GM23338 (cell line): ENCODE measurements at regions not wholly inside any gene's neighbourhood (a gene's known extent, or its start where the extent isn't known, plus 50 kb on each side); places are given as distances from the start of the nearest gene placed in this dataset.

Source experiments
- ATAC-seq: fragments of 200-7000 bp; cut with Tn5 transposase; 3 replicates; pipeline ENCODE4 v1.9.1; 2020
- DNase-seq: peaks from one replicate; pipeline ENCODE4 v3.0.0-alpha.2; 2015; ENCODE audit warnings: low spot score
- H2AFZ ChIP-seq: fragments of 200-600 bp; sonication (generic); 2 replicates; pipeline ENCODE4 v1.8.0; 2016; ENCODE audit warnings: antibody characterized with exemption, mild to moderate bottlenecking, moderate library complexity
- H3F3A ChIP-seq: fragments of 200-600 bp; sonication (generic); replicated peaks from 2 replicates; pipeline ENCODE4 v1.8.0; 2017; ENCODE audit warnings: antibody characterized with exemption, mixed run types, low read depth
- H3K27ac ChIP-seq: fragments of 200-600 bp; sonication (generic); 2 replicates; pipeline ENCODE4 v1.6.1; 2016; ENCODE audit warnings: low read depth
- H3K27me3 ChIP-seq: fragments of 200-600 bp; sonication (generic); 2 replicates; pipeline ENCODE4 v1.8.0; 2016; ENCODE audit warnings: mild to moderate bottlenecking, mixed run types, moderate library complexity; ENCODE audit not compliant: insufficient read depth
- H3K36me3 ChIP-seq: fragments of 200-600 bp; sonication (generic); 2 replicates; pipeline ENCODE4 v1.8.0; 2016; ENCODE audit warnings: mild to moderate bottlenecking; ENCODE audit not compliant: insufficient read depth
- H3K4me1 ChIP-seq: fragments of 200-600 bp; sonication (generic); 2 replicates; pipeline ENCODE4 v1.8.0; 2016; ENCODE audit warnings: mild to moderate bottlenecking, moderate library complexity; ENCODE audit not compliant: insufficient read depth
- H3K4me2 ChIP-seq: fragments of 200-600 bp; sonication (generic); 2 replicates; pipeline ENCODE4 v1.7.1; 2017; ENCODE audit warnings: mixed run types
- H3K4me3 ChIP-seq: fragments of 200-600 bp; sonication (generic); 2 replicates; pipeline ENCODE4 v1.6.1; 2016; ENCODE audit warnings: mixed run types
- H3K79me2 ChIP-seq: fragments of 200-600 bp; sonication (generic); replicated peaks from 2 replicates; pipeline ENCODE4 v1.8.0; 2017; ENCODE audit warnings: mild to moderate bottlenecking; ENCODE audit not compliant: insufficient read depth
- H3K9me2 ChIP-seq: fragments of 200-600 bp; sonication (generic); 2 replicates; pipeline ENCODE4 v1.8.0; 2017; ENCODE audit not compliant: insufficient read depth
- H4K20me1 ChIP-seq: fragments of 200-600 bp; sonication (generic); replicated peaks from 2 replicates; pipeline ENCODE4 v1.8.0; 2017; ENCODE audit warnings: mild to moderate bottlenecking; ENCODE audit not compliant: insufficient read depth
- H3K27ac Mint-ChIP-seq: 2 replicates; pipeline ENCODE4 v1.8.0; 2020; ENCODE audit warnings: inconsistent platforms, mild to moderate bottlenecking, moderate library complexity, mixed read lengths
- H3K27me3 Mint-ChIP-seq: 3 replicates; pipeline ENCODE4 v1.8.0; 2022; ENCODE audit warnings: low read depth, mild to moderate bottlenecking, moderate library complexity, mixed read lengths, inconsistent platforms; ENCODE audit not compliant: insufficient read depth, poor library complexity
- H3K36me3 Mint-ChIP-seq: 3 replicates; pipeline ENCODE4 v1.8.0; 2021; ENCODE audit warnings: low read depth, mild to moderate bottlenecking, inconsistent platforms, moderate library complexity, mixed read lengths
- H3K4me1 Mint-ChIP-seq: 3 replicates; pipeline ENCODE4 v1.8.0; 2020; ENCODE audit warnings: mild to moderate bottlenecking, inconsistent platforms, mixed read lengths
- H3K4me3 Mint-ChIP-seq: 3 replicates; pipeline ENCODE4 v1.8.0; 2021; ENCODE audit warnings: moderate library complexity, mild to moderate bottlenecking, inconsistent platforms, mixed read lengths
- H3K9me3 Mint-ChIP-seq: 3 replicates; pipeline ENCODE4 v1.8.0; 2020; ENCODE audit warnings: moderate library complexity, mild to moderate bottlenecking, inconsistent platforms, mixed read lengths
- CTCF ChIP-seq, 2 experiments: fragments of 200-600 bp in 1 of 2; sonication (generic) in 1 of 2; conservative IDR thresholded peaks; 2 replicates each; pipeline versions ENCODE4 v1.5.1 to v1.6.1; 2016 to 2017; ENCODE audit warnings: antibody characterized with exemption in 2 of 2, low read depth in 2 of 2, mild to moderate bottlenecking in 2 of 2, moderate library complexity in 1 of 2
- ETS1 ChIP-seq: IDR thresholded peaks from 2 replicates; pipeline ENCODE4 v1.6.1; 2016; ENCODE audit warnings: antibody characterized with exemption
- EZH2phosphoT487 ChIP-seq: fragments of 200-600 bp; sonication (generic); IDR thresholded peaks from one replicate; pipeline ENCODE4 v1.8.1; 2018; ENCODE audit warnings: antibody characterized with exemption; ENCODE audit not compliant: unreplicated experiment
- JUNB ChIP-seq: IDR thresholded peaks from one replicate; pipeline ENCODE4 v1.6.1; 2016; ENCODE audit warnings: antibody characterized with exemption; ENCODE audit not compliant: unreplicated experiment
- NANOG ChIP-seq: IDR thresholded peaks from 2 replicates; pipeline ENCODE4 v1.6.1; 2016; ENCODE audit warnings: antibody characterized with exemption, borderline replicate concordance
- POLR2AphosphoS5 ChIP-seq: IDR thresholded peaks from 2 replicates; pipeline ENCODE4 v1.6.1; 2016; ENCODE audit warnings: antibody characterized with exemption, low read depth
- REST ChIP-seq: IDR thresholded peaks from one replicate; pipeline ENCODE4 v1.6.1; 2018; ENCODE audit warnings: antibody characterized with exemption; ENCODE audit not compliant: unreplicated experiment
- ZNF331 ChIP-seq: fragments of 250-450 bp; sonication (Bioruptor Pico); IDR thresholded peaks from 2 replicates; pipeline ENCODE4 v1.5.0; 2020; ENCODE audit warnings: low read depth, mild to moderate bottlenecking, moderate library complexity
- ZNF462 ChIP-seq: fragments of 250-450 bp; sonication (Bioruptor Pico); IDR thresholded peaks from 2 replicates; pipeline ENCODE4 v1.5.0; 2020; ENCODE audit warnings: mild to moderate bottlenecking, moderate library complexity

GRCh38 chr1:232271991-232272589 is 357.8 kb downstream of the SIPA1L2 start:
- no peak overlapping the region for H3K27ac Mint-ChIP-seq
- H3K79me2 ChIP-seq, result no peaks in the 10 kb centered on the region
- no peaks in the 10 kb centered on the region for H3K36me3 ChIP-seq
- H3K4me1 ChIP-seq, result peaks cover 12% of the 10 kb centered on the region
- TF ChIP-seq ZNF331 (CRISPR knock-in tag), result no peak
- no peak for TF ChIP-seq JUNB
- TF ChIP-seq ZNF462 (CRISPR knock-in tag), result no peak
- no peak for TF ChIP-seq POLR2AphosphoS5
- TF ChIP-seq NANOG, result no peak
- no peak for TF ChIP-seq EZH2phosphoT487
- no peaks in the 10 kb centered on the region for H4K20me1 ChIP-seq
- H3K27me3 ChIP-seq, result no peaks in the 10 kb centered on the region
- H3K27ac ChIP-seq, result no peak overlapping the region
- peaks cover 1% of the 10 kb centered on the region for H3K27me3 Mint-ChIP-seq
- H3K36me3 Mint-ChIP-seq, result no peaks in the 10 kb centered on the region; the same call in 2 of the 3 replicates
- ATAC-seq, result peak; percentile 51
- H2AFZ ChIP-seq, result no peak overlapping the region
- H3K4me1 Mint-ChIP-seq, result peaks cover 23% of the 10 kb centered on the region
- no peak overlapping the region for H3K4me3 Mint-ChIP-seq
- DNase-seq, result no peak
- no peaks in the 10 kb centered on the region for H3F3A ChIP-seq
- peaks cover 5% of the 10 kb centered on the region for H3K9me2 ChIP-seq
- no peak overlapping the region for H3K4me2 ChIP-seq
- H3K4me3 ChIP-seq, result no peak overlapping the region
- H3K9me3 Mint-ChIP-seq, result no peaks in the 10 kb centered on the region

- Histone ChIP-seq H3K27ac (no peak overlapping the region), H3K79me2 (no peaks in the 10 kb centered on the region), H3F3A (no peaks in the 10 kb centered on the region), H3K27me3 (no peaks in the 10 kb centered on the region), H3K4me3 (no peak overlapping the region), H3K36me3 (no peaks in the 10 kb centered on the region), H3K9me2 (no peaks in the 10 kb centered on the region; the same call in none of the 2 replicates), H3K4me2 (no peak overlapping the region), H2AFZ (no peak overlapping the region), H3K4me1 (peaks cover 12% of the 10 kb centered on the region), H4K20me1 (no peaks in the 10 kb centered on the region)
- ATAC-seq (no peak), DNase-seq (no peak)
- no peaks in the 10 kb centered on the region for H3K9me3 Mint-ChIP-seq
- peaks cover 1% of the 10 kb centered on the region for H3K27me3 Mint-ChIP-seq
- no peak overlapping the region for H3K4me3 Mint-ChIP-seq
- peaks cover 18% of the 10 kb centered on the region for H3K4me1 Mint-ChIP-seq
- H3K36me3 Mint-ChIP-seq, result peaks cover under 1% of the 10 kb centered on the region; the same call in 1 of the 3 replicates
- no peak overlapping the region for H3K27ac Mint-ChIP-seq
- TF ChIP-seq ETS1 (no peak), CTCF (conservative IDR thresholded peaks at IDR 0.05; ENCODE audit: low read depth in 2 of 2) (no peak), NANOG (no peak), REST (no peak), POLR2AphosphoS5 (no peak)
Measured at GRCh38 chr1:232271299-232271698, 358.6 kb downstream of the SIPA1L2 start.
